HG02571 (cell line): ENCODE measurements at regions not wholly inside any gene's neighbourhood (a gene's known extent, or its start where the extent isn't known, plus 50 kb on each side); places are given as distances from the start of the nearest gene placed in this dataset.

Experiments
- ATAC-seq: cut with Tn5 transposase; IDR thresholded peaks from one replicate; pipeline ENCODE4 v1.9.1; 2021; ENCODE audit warnings: mild to moderate bottlenecking, moderate library complexity; ENCODE audit not compliant: unreplicated experiment

DNA sequence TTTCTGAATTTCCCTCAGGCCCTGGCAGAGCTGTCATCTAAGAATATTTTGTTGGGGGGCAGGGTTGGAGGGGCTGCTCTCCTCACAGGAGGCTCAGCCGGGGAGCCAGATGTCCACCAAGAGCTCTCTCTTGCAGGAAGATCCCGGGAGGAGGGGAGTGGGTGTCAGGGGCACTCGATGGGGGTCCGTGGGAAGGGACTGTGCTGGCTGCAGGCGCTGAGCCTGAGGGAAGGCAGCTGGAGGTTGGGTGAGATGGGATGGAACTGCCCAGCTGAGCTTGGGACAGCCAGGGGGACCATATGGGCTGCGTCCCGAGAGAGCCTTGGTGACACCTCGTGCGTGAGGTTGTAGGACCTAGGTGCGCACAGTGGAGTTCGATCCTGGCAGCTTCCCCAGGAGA, 111.2 kb upstream of the GSE1 start:
- no peak for ATAC-seq

DNA sequence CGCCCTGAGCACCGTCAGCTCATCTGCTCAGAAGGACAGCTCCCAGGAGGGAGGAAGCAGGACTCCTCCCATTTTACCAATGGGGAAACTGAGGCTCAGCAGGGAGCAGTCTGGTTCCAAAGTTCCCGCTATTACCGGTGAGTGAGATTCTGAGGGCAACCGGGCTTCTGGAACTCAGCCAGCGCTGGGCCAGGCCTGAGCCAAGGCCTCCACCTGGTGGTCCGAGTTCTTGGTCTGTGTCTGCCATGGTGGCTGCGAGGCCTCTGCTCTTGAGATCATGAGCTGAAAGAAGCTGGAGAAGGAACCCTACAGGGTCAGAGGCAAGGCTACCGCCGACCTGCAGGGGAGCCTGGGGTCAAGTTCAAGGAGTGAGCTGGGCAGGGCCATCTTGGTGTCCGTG, 110.8 kb upstream of the GSE1 start:
- ATAC-seq, result no peak

DNA sequence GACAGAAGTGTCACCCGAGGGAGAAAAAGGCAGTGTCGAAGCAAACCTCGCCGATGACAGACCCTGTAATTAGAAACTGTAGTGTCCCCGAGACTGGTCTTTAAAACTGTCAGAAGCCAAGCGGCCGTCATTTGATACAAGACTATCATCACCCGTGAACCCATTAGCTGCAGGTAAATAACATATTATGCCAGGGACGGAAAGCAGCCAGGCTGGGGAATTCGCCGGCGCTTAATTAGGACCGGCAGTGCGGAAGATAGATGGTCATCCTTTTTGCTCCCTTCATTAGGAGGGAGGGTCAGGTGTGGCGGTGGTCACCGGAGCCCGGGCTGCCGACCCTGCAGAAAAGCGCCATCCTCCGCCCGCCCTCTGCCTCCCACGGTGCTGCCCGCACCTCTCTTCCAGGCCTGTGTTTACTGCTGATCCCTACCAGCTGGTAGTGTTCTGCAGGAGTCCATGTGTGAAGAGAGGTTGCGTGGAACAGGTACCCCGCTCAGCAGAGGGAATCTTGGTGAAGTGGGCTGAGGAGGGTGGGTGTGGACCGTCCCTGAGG, 109.4 kb upstream of the GSE1 start:
- no peak for ATAC-seq

- no peak for ATAC-seq
These were observed 108.9 kb upstream of the GSE1 start for GRCh38 chr16:85504242-85504641.

- ATAC-seq, result no peak
These were observed 107.1 kb upstream of the GSE1 start for GRCh38 chr16:85505794-85506634.

GRCh38 chr16:85506635-85506911, 106.5 kb upstream of the GSE1 start:
- ATAC-seq, result no peak

- no peak for ATAC-seq
These were observed 105.8 kb upstream of the GSE1 start for GRCh38 chr16:85507342-85507741.

DNA sequence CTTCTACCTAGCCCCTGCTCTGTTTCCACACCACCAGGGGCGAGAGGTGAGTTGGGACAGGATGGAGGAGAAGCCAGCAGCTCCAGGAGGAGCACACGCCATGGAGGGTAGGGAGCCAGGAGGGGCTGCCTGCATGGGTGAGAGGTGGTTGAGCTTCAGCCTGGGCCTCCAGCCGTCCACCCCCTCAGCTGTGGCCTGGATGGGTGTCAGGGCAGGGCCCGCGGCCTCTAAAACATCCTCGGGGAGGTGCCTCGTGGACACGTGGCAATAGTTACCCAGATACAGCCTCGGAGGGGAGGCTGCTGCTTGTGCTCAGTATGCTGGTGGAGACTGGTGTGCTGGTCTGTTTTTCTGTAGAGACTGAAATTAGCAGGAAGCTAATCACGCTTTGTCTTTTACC, 104.7 kb upstream of the GSE1 start:
- no peak for ATAC-seq

GRCh38 chr16:85508993-85509392, 104.1 kb upstream of the GSE1 start:
- ATAC-seq, result no peak

DNA sequence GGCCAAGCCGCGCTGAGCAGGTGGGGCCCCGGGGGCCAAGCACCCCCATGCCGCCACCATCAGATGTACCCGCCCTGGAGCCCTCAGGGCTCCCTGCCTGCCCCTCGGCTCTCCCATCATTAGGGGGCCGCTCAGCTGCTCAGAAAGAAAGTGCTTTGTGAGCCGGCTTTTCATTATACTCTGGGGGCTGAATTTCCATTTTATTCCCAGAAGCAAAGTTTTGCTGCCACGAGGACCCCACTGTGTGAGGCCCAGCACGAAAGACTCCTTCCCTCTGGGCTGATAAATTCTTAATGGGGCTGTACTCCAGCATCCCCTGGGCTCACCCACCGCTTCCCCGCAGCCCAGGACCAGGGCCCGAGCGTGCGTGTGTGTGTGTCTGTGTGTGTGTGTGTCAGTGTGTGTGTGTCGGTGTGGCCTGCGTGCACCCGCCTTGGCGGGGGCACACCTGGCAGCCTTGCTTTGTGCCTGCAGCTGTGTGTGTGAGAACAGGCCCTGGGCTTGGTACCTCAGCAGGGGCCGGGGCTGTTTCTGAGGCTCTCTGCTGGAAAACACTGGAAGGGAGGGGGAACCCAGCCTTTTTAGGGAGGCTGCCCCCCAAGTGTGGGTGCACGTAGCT, 103.0 kb upstream of the GSE1 start:
- no peak for ATAC-seq

DNA sequence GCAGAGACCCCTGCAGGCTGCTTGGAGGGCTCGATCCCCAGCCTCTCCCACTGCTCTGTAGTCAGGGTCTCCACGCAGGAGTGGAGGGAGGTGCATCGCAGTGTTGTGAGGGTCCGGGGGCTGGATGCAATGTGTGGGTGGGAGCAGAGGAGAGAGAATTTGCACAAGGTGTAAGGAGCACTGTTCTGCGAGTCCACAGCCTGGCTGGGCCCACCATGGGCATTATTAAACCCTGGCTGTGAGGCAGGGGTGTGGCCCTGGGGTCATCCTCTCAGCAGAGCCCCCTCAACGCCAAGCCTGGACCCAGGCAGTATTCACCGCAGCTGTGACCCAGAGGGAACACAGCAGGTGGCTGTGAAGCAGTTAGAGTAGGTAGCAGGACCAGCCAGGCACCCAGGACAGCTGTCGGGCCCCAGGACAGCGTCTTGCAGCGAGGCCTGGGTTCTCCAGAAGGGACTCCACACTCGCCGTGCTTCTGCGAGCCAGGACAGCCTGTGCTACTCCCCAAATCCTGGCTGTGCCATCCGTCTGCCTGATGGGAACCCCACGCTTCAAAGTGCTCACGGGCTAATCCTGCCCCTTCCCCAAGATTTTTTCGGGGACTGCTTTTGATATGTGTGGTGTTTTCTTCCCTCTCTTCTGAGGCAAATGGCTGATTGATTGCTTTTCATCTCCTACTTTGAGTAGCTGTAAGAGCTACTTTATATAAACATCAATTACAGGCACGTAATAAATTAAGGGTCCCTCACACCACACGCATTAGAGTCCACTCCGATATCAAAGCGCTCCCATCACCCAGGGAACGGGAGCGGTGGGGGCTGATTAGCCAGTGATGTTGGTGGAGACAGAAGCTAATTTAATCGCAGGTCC, 100.9 kb upstream of the GSE1 start:
- no peak for ATAC-seq

DNA sequence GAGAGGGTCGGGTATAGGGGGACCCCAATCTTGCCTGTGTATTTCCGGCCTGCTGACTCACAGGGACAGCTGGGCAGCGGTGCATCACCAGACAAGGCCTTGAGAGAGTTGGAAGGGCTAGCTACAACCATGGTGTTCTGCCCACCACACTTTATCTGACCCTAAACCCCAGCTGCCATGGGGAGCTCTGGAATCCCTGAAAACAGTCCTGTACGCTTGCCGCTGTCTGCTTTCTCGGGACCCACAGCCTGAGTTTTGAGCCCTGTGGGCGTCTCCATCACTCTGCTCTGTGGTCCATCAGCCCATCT, 100.4 kb upstream of the GSE1 start:
- no peak for ATAC-seq

- no peak for ATAC-seq
These were observed 99.9 kb upstream of the GSE1 start for GRCh38 chr16:85513180-85513579.

DNA sequence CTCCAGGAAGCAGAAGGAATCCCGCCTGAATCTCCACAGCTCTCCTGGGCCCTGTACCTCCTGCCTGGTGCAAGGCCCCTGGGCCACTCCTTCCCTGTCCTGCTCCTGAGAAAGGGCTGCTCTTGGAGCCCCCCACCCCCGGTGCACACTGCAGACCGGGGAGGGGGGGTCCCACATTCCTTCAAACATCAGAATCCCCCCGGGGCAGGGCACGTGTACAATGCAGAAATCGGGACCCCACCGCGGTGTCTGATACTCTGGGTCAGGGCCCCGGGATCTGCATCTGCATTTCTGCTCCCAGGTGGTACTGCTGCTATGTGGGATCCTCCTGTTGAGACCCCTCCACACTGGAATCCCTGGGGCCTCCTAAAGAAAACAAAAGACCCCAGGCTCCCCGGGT, 99.5 kb upstream of the GSE1 start:
- ATAC-seq, result no peak

- no peak for ATAC-seq
These were observed 98.9 kb upstream of the GSE1 start for GRCh38 chr16:85514295-85514597.

GRCh38 chr16:85514598-85515318, 98.4 kb upstream of the GSE1 start:
- ATAC-seq, result no peak

DNA sequence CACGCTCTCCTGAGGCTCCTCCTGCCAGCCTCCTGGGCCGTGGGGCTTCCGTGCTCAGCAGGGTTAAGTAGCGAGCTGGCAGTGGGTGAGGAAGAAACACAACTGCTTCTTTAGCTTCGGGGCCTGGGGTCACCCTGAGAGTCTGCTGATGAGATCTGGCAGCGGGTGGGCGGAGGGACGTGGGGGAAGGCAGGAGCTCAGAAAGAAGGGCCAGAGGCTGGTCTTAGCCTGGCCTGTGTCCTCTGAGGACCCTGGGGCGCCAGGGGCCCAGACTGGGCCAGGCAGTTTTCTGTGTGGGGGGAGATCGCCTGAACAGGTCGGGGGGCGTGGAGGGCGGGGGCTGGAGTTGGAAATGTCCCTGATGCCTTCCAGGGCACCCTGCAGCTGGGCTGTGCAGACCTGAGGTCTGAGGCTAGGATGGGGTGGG, 97.8 kb upstream of the GSE1 start:
- ATAC-seq, result no peak

DNA sequence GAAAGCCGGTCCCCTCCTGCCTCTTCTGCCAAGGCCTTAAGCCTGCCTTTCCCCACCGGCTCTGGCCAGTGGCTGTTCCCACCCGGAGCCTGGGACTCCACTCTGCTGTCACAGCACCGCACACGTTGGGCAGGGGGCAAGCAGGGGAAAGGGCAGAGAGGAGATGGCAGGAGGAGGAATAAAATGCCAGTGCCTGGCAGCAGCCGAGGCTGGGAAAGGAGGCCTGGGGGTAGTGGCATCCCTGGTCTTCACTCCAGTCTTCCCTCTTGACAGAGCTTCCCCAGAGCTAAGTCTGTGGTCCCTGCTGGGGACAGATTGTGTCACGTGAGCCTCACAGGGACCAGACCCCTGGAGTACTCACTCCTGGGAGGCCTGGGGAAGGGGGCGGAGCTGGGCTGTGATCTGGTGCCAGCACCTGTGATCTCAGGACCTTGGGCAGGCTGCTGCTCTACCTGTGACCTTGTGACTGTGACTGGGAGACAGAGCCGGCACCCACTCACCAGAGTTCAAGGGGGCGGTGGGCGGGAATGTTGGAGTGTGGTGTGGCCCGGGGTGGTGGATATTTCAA, 97.2 kb upstream of the GSE1 start:
- ATAC-seq, result no peak

GRCh38 chr16:85517154-85517553, 96.0 kb upstream of the GSE1 start:
- no peak for ATAC-seq

GRCh38 chr16:85517563-85518179, 95.5 kb upstream of the GSE1 start:
- ATAC-seq, result no peak
